ENCODE measurements at regions not wholly inside any gene's neighbourhood (a gene's known extent, or its start where the extent isn't known, plus 50 kb on each side); places are given as distances from the start of the nearest gene placed in this dataset.

GRCh38 chr11:42482822-42483221 is 829.0 kb upstream of the API5 start:
- DNase-seq (ENCODE audit: low spot score) = no peak

- no peak for DNase-seq (ENCODE audit: low spot score)
Measured at GRCh38 chr11:42490506-42490905, 821.3 kb upstream of the API5 start.

- no peak for DNase-seq (ENCODE audit: low spot score)
Measured at GRCh38 chr11:42494459-42494858, 817.3 kb upstream of the API5 start.

- no peak for DNase-seq (ENCODE audit: low spot score)
Measured at GRCh38 chr11:42498971-42499370, 812.8 kb upstream of the API5 start.

- DNase-seq (ENCODE audit: low spot score) = no peak
Measured at GRCh38 chr11:42502151-42502550, 809.6 kb upstream of the API5 start.

- DNase-seq (ENCODE audit: low spot score) = no peak
Measured at GRCh38 chr11:42521994-42522393, 789.8 kb upstream of the API5 start.

GRCh38 chr11:42524534-42525227 is 787.1 kb upstream of the API5 start:
- peak; percentile 66 for DNase-seq (ENCODE audit: low spot score)

GRCh38 chr11:42526426-42526825 is 785.4 kb upstream of the API5 start:
- DNase-seq (ENCODE audit: low spot score) = no peak

- DNase-seq (ENCODE audit: low spot score) = no peak
Measured at GRCh38 chr11:42528471-42528870, 783.3 kb upstream of the API5 start.

GRCh38 chr11:42528911-42529310 is 782.9 kb upstream of the API5 start:
- no peak for DNase-seq (ENCODE audit: low spot score)

- no peak for DNase-seq (ENCODE audit: low spot score)
Measured at GRCh38 chr11:42536611-42537360, 775.0 kb upstream of the API5 start.

- DNase-seq (ENCODE audit: low spot score) = no peak
Measured at GRCh38 chr11:42542336-42542735, 769.5 kb upstream of the API5 start.

- no peak for DNase-seq (ENCODE audit: low spot score)
Measured at GRCh38 chr11:42543844-42544419, 767.9 kb upstream of the API5 start.

GRCh38 chr11:42544726-42545125 is 767.1 kb upstream of the API5 start:
- no peak for DNase-seq (ENCODE audit: low spot score)

GRCh38 chr11:42545954-42546353 is 765.8 kb upstream of the API5 start:
- DNase-seq (ENCODE audit: low spot score) = no peak

- DNase-seq (ENCODE audit: low spot score) = peak; percentile 52
Measured at GRCh38 chr11:42552786-42553185, 759.0 kb upstream of the API5 start.

- DNase-seq (ENCODE audit: low spot score) = no peak
Measured at GRCh38 chr11:42555190-42555589, 756.6 kb upstream of the API5 start.

GRCh38 chr11:42571131-42571877 is 740.5 kb upstream of the API5 start:
- no peak for DNase-seq (ENCODE audit: low spot score)

GRCh38 chr11:42571878-42572610 is 739.8 kb upstream of the API5 start:
- no peak for DNase-seq (ENCODE audit: low spot score)

GRCh38 chr11:42576318-42576717 is 735.5 kb upstream of the API5 start:
- no peak for DNase-seq (ENCODE audit: low spot score)

- no peak for DNase-seq (ENCODE audit: low spot score)
Measured at GRCh38 chr11:42589286-42589685, 722.5 kb upstream of the API5 start.

- no peak for DNase-seq (ENCODE audit: low spot score)
Measured at GRCh38 chr11:42591841-42592240, 720.0 kb upstream of the API5 start.
